EH (cell line): ENCODE measurements at regions not wholly inside any gene's neighbourhood (a gene's known extent, or its start where the extent isn't known, plus 50 kb on each side); places are given as distances from the start of the nearest gene placed in this dataset.

Experiments
- DNase-seq: peaks from one replicate; pipeline ENCODE4 v3.0.0-alpha.2; 2015; ENCODE audit warnings: low read depth

GRCh38 chr3:11089931-11090330 is 64.4 kb upstream of the HRH1 start:
- DNase-seq, result no peak

GRCh38 chr3:11090551-11090950 is 63.7 kb upstream of the HRH1 start:
- no peak for DNase-seq

- no peak for DNase-seq
These were observed 63.2 kb upstream of the HRH1 start for GRCh38 chr3:11091088-11091590.

DNA sequence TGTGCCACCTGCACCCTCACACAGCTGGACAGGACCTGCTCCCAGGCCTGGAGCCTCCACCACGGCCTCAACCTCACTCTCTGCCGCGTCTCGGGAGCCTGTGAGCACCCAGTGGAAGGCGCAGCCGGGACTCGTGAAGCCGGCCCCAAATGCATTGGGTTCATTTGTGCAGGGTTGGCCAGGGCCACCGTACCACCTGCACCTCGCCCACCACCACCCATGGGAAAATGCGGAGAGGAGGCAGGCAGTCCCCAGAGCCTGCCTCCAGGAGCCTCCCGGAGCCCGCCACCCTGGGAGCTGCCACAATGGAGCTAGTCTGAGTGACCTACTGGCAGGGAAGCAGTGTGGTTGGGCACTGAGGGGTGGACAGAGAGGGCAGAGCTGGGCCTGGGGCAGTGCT is 62.5 kb upstream of the HRH1 start:
- no peak for DNase-seq

DNA sequence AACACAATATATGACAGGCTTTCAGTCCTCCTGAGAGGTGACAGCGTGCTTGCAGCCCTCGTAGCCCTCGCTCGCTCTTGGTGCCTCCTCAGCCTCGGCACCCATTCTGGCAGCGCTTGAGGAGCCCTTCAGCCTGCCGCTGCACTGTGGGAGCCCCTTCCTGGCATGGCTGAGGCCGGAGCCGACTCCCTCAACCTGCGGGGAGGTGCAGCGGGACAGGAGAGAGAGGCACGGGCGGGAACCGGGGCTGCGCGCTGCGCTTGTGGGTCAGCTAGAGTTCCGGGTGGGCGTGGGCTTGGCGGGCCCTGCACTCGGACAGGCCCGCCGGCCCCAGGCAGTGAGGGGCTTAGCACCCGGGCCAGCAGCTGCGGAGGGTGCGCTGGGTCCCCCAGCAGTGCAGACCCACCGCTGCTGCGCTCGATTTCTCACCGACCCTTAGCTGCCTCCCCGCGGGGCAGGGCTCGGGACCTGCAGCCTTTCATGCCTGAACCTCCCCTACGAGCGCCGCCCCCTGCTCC is 60.4 kb upstream of the HRH1 start:
- DNase-seq, result no peak

DNA sequence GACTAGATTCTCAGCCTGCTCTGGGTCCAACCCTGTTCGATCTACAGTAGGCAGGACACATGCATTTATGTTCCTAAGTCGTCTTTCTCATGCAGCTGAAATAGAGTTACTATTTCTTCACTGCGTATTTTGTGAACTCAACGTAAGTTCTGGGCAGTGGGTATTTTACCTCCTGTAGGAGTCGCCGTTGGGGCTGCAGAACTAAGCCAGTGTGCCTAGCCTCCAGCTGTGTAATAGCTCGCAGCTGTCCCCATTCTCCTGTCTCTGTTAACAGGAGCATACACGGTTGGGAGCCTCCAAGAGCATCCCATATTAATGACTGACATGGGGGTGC is 58.4 kb upstream of the HRH1 start:
- peak; percentile 22 for DNase-seq

GRCh38 chr3:11096266-11097139 is 57.8 kb upstream of the HRH1 start:
- peak; percentile 94 for DNase-seq

GRCh38 chr3:11099306-11099705 is 55.0 kb upstream of the HRH1 start:
- no peak for DNase-seq
